ENCODE measurements at regions not wholly inside any gene's neighbourhood (a gene's known extent, or its start where the extent isn't known, plus 50 kb on each side); places are given as distances from the start of the nearest gene placed in this dataset.

DNA sequence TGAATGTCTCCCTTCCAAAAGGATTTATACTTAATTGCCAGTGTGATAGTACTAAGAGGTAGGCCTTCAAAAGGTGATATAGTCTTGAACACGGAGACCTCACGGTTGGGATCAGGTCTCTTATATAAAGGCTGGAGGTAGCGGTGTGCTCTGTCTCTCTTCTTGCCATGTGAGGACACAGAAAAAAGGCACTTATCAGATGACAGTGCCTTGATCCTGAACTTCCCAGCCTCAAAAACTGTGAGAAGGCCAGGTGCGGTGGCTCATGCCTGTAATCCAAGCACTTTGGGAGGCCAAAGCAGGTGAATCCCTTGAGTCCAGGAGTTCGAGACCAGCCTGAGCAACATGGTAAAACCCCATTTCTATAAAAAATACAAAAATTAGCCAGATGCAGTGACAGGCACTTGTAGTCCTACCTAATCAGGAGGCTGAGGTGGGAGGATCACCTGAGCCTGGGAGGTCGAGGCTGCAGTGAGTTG is 108.9 kb upstream of the TOP3B start:
- TF ChIP-seq, protein P1, sequence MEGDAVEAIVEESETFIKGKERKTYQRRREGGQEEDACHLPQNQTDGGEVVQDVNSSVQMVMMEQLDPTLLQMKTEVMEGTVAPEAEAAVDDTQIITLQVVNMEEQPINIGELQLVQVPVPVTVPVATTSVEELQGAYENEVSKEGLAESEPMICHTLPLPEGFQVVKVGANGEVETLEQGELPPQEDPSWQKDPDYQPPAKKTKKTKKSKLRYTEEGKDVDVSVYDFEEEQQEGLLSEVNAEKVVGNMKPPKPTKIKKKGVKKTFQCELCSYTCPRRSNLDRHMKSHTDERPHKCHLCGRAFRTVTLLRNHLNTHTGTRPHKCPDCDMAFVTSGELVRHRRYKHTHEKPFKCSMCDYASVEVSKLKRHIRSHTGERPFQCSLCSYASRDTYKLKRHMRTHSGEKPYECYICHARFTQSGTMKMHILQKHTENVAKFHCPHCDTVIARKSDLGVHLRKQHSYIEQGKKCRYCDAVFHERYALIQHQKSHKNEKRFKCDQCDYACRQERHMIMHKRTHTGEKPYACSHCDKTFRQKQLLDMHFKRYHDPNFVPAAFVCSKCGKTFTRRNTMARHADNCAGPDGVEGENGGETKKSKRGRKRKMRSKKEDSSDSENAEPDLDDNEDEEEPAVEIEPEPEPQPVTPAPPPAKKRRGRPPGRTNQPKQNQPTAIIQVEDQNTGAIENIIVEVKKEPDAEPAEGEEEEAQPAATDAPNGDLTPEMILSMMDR (IDR thresholded peaks at IDR 0.05), result no peak
- TF ChIP-seq POLR2A (IDR thresholded peaks at IDR 0.05), result no peak
- no peak for TF ChIP-seq POLR2AphosphoS5 (IDR thresholded peaks at IDR 0.05; ENCODE audit: insufficient read depth in 1 of 2, low read depth in 1 of 2)

Measured in vagina (tissue), 2 donors.